ENCODE measurements at regions not wholly inside any gene's neighbourhood (a gene's known extent, or its start where the extent isn't known, plus 50 kb on each side); places are given as distances from the start of the nearest gene placed in this dataset.
"Not testable (repeated sequence)": the region's sequence is repeated elsewhere in the genome, so short reads cannot be mapped to it uniquely, and the experiment has no call there.

DNA sequence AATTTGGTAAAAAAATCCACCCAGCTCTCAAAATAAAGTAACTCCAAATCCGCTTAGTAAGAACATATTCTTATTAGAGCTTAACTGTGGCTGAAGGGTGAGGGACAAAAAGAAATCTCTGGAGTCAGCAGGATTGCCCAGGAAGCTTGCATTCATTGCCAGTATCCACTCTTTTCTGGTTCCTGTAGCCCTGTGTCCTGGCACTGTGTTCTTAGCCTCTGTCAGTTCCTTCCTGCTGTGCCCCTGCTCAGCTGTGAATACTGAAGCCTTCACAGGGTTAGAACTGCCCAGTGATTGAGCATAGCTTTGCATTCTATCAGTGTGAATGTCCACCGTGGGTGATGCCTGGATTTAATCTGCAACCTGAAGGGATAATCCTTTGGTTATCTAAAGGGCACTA is 266.9 kb upstream of the PELI2 start (continued):
- TF ChIP-seq, protein P1, sequence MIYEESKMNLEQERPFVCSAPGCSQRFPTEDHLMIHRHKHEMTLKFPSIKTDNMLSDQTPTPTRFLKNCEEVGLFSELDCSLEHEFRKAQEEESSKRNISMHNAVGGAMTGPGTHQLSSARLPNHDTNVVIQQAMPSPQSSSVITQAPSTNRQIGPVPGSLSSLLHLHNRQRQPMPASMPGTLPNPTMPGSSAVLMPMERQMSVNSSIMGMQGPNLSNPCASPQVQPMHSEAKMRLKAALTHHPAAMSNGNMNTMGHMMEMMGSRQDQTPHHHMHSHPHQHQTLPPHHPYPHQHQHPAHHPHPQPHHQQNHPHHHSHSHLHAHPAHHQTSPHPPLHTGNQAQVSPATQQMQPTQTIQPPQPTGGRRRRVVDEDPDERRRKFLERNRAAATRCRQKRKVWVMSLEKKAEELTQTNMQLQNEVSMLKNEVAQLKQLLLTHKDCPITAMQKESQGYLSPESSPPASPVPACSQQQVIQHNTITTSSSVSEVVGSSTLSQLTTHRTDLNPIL (CRISPR knock-in tag; IDR thresholded peaks at IDR 0.05; ENCODE audit: low read depth) = no peak
- TF ChIP-seq OSR1 (CRISPR knock-in tag; IDR thresholded peaks at IDR 0.05) = no peak
- no peak for TF ChIP-seq ESRRG (CRISPR knock-in tag; IDR thresholded peaks at IDR 0.05)
- no peak for TF ChIP-seq ISL1 (CRISPR knock-in tag; IDR thresholded peaks at IDR 0.05)
- TF ChIP-seq, protein P2, sequence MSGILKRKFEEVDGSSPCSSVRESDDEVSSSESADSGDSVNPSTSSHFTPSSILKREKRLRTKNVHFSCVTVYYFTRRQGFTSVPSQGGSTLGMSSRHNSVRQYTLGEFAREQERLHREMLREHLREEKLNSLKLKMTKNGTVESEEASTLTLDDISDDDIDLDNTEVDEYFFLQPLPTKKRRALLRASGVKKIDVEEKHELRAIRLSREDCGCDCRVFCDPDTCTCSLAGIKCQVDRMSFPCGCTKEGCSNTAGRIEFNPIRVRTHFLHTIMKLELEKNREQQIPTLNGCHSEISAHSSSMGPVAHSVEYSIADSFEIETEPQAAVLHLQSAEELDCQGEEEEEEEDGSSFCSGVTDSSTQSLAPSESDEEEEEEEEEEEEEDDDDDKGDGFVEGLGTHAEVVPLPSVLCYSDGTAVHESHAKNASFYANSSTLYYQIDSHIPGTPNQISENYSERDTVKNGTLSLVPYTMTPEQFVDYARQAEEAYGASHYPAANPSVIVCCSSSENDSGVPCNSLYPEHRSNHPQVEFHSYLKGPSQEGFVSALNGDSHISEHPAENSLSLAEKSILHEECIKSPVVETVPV (CRISPR knock-in tag; IDR thresholded peaks at IDR 0.05) = no peak

DNA sequence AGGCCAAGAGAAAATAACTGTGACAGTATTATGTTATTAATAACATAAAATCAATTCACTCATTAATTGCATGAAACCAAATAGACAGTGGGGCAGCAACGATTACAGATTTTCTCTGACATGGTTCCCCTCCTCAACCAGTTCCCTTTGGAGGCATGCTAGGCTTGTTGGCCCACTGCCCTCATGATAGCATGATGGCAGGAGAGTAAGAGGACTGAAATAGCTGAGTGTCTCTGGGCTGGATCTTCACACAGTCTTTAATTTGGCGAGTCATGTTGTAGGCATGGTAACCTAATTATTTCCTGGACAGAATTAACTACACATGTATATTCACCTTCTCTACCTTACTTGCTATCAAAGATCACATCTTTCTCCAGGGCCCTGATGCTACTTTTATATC is 266.2 kb upstream of the PELI2 start:
- ATAC-seq = no peak
- no peak for TF ChIP-seq ARNTL (CRISPR knock-in tag; IDR thresholded peaks at IDR 0.05; ENCODE audit: borderline replicate concordance, low read depth)
- TF ChIP-seq ZFP30 (CRISPR knock-in tag; IDR thresholded peaks at IDR 0.05) = no peak

DNA sequence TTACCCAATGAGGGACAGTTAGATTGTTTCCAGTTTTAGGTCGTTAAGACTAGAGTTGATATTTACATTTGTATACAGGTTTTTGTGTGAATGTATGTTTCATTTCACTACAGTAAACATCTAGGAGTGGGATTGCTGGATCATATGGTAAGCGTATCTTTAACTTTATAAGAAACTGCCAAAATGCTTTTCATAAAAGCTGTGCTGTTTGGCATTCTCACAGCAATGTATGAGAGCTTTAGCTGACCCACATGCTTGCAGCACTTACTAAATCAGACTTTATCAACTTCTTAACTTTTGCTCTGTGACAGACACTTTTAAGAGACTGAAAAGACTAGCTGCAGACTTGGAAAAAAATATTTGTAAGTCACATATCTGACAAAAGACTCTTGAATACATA is 262.5 kb upstream of the PELI2 start:
- TF ChIP-seq, protein P2 (CRISPR knock-in tag; IDR thresholded peaks at IDR 0.05) = no peak
- TF ChIP-seq ZFP30 (CRISPR knock-in tag; IDR thresholded peaks at IDR 0.05) = no peak
- TF ChIP-seq ARNTL (CRISPR knock-in tag; IDR thresholded peaks at IDR 0.05; ENCODE audit: borderline replicate concordance, low read depth) = no peak
- no peak for TF ChIP-seq ZFP3 (CRISPR knock-in tag; IDR thresholded peaks at IDR 0.05)
- no peak for TF ChIP-seq TCF4 (CRISPR knock-in tag; IDR thresholded peaks at IDR 0.05; ENCODE audit: borderline replicate concordance)
- TF ChIP-seq, protein P3, sequence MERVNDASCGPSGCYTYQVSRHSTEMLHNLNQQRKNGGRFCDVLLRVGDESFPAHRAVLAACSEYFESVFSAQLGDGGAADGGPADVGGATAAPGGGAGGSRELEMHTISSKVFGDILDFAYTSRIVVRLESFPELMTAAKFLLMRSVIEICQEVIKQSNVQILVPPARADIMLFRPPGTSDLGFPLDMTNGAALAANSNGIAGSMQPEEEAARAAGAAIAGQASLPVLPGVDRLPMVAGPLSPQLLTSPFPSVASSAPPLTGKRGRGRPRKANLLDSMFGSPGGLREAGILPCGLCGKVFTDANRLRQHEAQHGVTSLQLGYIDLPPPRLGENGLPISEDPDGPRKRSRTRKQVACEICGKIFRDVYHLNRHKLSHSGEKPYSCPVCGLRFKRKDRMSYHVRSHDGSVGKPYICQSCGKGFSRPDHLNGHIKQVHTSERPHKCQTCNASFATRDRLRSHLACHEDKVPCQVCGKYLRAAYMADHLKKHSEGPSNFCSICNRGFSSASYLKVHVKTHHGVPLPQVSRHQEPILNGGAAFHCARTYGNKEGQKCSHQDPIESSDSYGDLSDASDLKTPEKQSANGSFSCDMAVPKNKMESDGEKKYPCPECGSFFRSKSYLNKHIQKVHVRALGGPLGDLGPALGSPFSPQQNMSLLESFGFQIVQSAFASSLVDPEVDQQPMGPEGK (CRISPR knock-in tag; IDR thresholded peaks at IDR 0.05; ENCODE audit: borderline replicate concordance) = no peak
- TF ChIP-seq GLIS3 (CRISPR knock-in tag; IDR thresholded peaks at IDR 0.05) = no peak
- TF ChIP-seq, protein P4, sequence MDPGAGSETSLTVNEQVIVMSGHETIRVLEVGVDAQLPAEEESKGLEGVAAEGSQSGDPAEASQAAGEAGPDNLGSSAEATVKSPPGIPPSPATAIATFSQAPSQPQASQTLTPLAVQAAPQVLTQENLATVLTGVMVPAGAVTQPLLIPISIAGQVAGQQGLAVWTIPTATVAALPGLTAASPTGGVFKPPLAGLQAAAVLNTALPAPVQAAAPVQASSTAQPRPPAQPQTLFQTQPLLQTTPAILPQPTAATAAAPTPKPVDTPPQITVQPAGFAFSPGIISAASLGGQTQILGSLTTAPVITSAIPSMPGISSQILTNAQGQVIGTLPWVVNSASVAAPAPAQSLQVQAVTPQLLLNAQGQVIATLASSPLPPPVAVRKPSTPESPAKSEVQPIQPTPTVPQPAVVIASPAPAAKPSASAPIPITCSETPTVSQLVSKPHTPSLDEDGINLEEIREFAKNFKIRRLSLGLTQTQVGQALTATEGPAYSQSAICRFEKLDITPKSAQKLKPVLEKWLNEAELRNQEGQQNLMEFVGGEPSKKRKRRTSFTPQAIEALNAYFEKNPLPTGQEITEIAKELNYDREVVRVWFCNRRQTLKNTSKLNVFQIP (CRISPR knock-in tag; IDR thresholded peaks at IDR 0.05; ENCODE audit: borderline replicate concordance, low read depth) = no peak
- TF ChIP-seq, protein P1 (CRISPR knock-in tag; IDR thresholded peaks at IDR 0.05; ENCODE audit: low read depth) = no peak
- no peak for ATAC-seq

DNA sequence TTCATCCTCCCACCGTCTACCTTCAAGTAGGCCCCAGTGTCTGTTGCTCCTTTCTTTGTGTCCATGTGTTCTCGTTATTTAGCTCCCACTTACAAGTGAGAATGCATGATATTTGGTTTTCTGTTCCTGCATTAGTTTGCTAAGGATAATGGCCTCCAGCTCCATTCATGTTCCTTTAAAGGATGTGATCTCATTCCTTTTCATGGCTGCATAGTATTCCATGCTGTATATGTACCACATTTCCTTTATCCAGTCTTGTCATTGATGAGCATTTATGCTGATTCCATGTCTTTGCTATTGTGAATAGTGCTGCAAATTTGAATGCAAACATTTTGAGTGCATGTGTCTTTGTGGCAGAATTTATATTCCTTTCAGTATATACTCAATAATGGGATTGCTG is 259.6 kb upstream of the PELI2 start:
- no peak for ATAC-seq
- TF ChIP-seq, protein P2 (CRISPR knock-in tag; IDR thresholded peaks at IDR 0.05) = no peak
- no peak for TF ChIP-seq ZNF8 (CRISPR knock-in tag; IDR thresholded peaks at IDR 0.05)
- TF ChIP-seq, protein P1 (CRISPR knock-in tag; IDR thresholded peaks at IDR 0.05; ENCODE audit: low read depth) = no peak
- TF ChIP-seq TCF4 (CRISPR knock-in tag; IDR thresholded peaks at IDR 0.05; ENCODE audit: borderline replicate concordance) = no peak
- no peak for TF ChIP-seq ZFP30 (CRISPR knock-in tag; IDR thresholded peaks at IDR 0.05)
- TF ChIP-seq BACH2 (CRISPR knock-in tag; IDR thresholded peaks at IDR 0.05; ENCODE audit: borderline replicate concordance) = no peak
- no peak for TF ChIP-seq CSDC2 (CRISPR knock-in tag; IDR thresholded peaks at IDR 0.05)
- no peak for TF ChIP-seq RARB (CRISPR knock-in tag; IDR thresholded peaks at IDR 0.05)
- no peak for TF ChIP-seq ZNF565 (CRISPR knock-in tag; conservative IDR thresholded peaks at IDR 0.05; ENCODE audit: low read depth)
- TF ChIP-seq ZNF70 (CRISPR knock-in tag; IDR thresholded peaks at IDR 0.05) = no peak
- no peak for TF ChIP-seq ESRRG (CRISPR knock-in tag; IDR thresholded peaks at IDR 0.05)
- no peak for TF ChIP-seq PPARA (CRISPR knock-in tag; IDR thresholded peaks at IDR 0.05; ENCODE audit: borderline replicate concordance)
- TF ChIP-seq OSR1 (CRISPR knock-in tag; IDR thresholded peaks at IDR 0.05) = no peak
- no peak for TF ChIP-seq ISL1 (CRISPR knock-in tag; IDR thresholded peaks at IDR 0.05)
- TF ChIP-seq, protein P4 (CRISPR knock-in tag; IDR thresholded peaks at IDR 0.05; ENCODE audit: borderline replicate concordance, low read depth) = no peak

DNA sequence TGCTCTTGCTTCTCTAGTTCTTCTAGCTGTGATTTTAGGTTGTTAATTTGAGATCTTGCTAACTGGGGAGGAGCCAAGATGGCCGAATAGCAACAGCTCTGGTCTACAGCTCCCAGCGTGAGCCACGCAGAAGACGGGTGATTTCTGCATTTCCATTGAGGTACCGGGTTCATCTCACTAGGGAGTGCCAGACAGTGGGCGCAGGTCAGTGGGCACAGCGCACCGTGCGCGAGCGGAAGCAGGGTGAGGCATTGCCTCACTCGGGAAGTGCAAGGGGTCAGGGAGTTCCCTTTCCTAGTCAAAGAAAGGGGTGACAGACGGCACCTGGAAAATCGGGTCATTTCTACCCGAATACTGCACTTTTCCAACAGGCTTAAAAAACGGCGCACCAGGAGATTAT is 256.6 kb upstream of the PELI2 start:
- ATAC-seq = not testable (repeated sequence)

All from SK-N-SH treated with all-trans-retinoic acid at 6 μM for 48 hours (cell line).